ENCODE measurements at regions not wholly inside any gene's neighbourhood (a gene's known extent, or its start where the extent isn't known, plus 50 kb on each side); places are given as distances from the start of the nearest gene placed in this dataset.

GRCh38 chr20:39533858-39534257, 571.7 kb downstream of the DHX35 start:
- Mint-ChIP-seq H3K27ac (no peak overlapping the region), H3K4me1 (no peaks in the 10 kb centered on the region), H3K4me3 (no peak overlapping the region), H3K9me3 (peaks cover 3% of the 10 kb centered on the region), H3K36me3 (no peaks in the 10 kb centered on the region), H3K27me3 (ENCODE audit: low read depth) (peaks cover 11% of the 10 kb centered on the region)
- no peak for DNase-seq (ENCODE audit: low spot score in 2 of 2, unreplicated experiment in 2 of 2)
- TF ChIP-seq CTCF (IDR thresholded peaks at IDR 0.05; ENCODE audit: unreplicated experiment): no peak

GRCh38 chr20:39532205-39532604, 570.1 kb downstream of the DHX35 start:
- Mint-ChIP-seq H3K36me3 (no peaks in the 10 kb centered on the region), H3K4me1 (no peaks in the 10 kb centered on the region), H3K27ac (no peak overlapping the region), H3K27me3 (ENCODE audit: low read depth) (peaks cover 11% of the 10 kb centered on the region), H3K9me3 (peaks cover 3% of the 10 kb centered on the region), H3K4me3 (no peak overlapping the region)
- no peak for DNase-seq (ENCODE audit: low spot score in 2 of 2, unreplicated experiment in 2 of 2)
- no peak for TF ChIP-seq CTCF (IDR thresholded peaks at IDR 0.05; ENCODE audit: unreplicated experiment)

GRCh38 chr20:39528436-39528835, 566.3 kb downstream of the DHX35 start:
- Mint-ChIP-seq H3K27me3 (ENCODE audit: low read depth) (peaks cover 11% of the 10 kb centered on the region), H3K36me3 (no peaks in the 10 kb centered on the region), H3K27ac (no peak overlapping the region), H3K4me1 (peaks cover 3% of the 10 kb centered on the region), H3K9me3 (no peaks in the 10 kb centered on the region), H3K4me3 (no peak overlapping the region)
- no peak for DNase-seq (ENCODE audit: low spot score in 2 of 2, unreplicated experiment in 2 of 2)
- no peak for TF ChIP-seq CTCF (IDR thresholded peaks at IDR 0.05; ENCODE audit: unreplicated experiment)

GRCh38 chr20:39524371-39524911, 562.3 kb downstream of the DHX35 start:
- H3K9me3 Mint-ChIP-seq: no peaks in the 10 kb centered on the region
- H3K4me1 Mint-ChIP-seq: peaks cover 3% of the 10 kb centered on the region
- no peak for DNase-seq (ENCODE audit: low spot score in 2 of 2, unreplicated experiment in 2 of 2)
- no peak overlapping the region for H3K4me3 Mint-ChIP-seq
- H3K27me3 Mint-ChIP-seq (ENCODE audit: low read depth): no peaks in the 10 kb centered on the region
- no peak overlapping the region for H3K27ac Mint-ChIP-seq
- no peak for TF ChIP-seq CTCF (IDR thresholded peaks at IDR 0.05; ENCODE audit: unreplicated experiment)
- H3K36me3 Mint-ChIP-seq: no peaks in the 10 kb centered on the region

GRCh38 chr20:39523405-39523804, 561.3 kb downstream of the DHX35 start:
- Mint-ChIP-seq H3K27me3 (ENCODE audit: low read depth) (no peaks in the 10 kb centered on the region), H3K27ac (no peak overlapping the region), H3K36me3 (no peaks in the 10 kb centered on the region), H3K4me3 (no peak overlapping the region), H3K4me1 (peaks cover 3% of the 10 kb centered on the region), H3K9me3 (no peaks in the 10 kb centered on the region)
- TF ChIP-seq CTCF (IDR thresholded peaks at IDR 0.05; ENCODE audit: unreplicated experiment): no peak
- no peak for DNase-seq (ENCODE audit: low spot score in 2 of 2, unreplicated experiment in 2 of 2)

GRCh38 chr20:39518654-39519053, 556.5 kb downstream of the DHX35 start:
- H3K36me3 Mint-ChIP-seq: no peaks in the 10 kb centered on the region
- no peaks in the 10 kb centered on the region for H3K4me1 Mint-ChIP-seq
- DNase-seq (ENCODE audit: low spot score in 2 of 2, unreplicated experiment in 2 of 2): no peak
- H3K9me3 Mint-ChIP-seq: no peaks in the 10 kb centered on the region
- peaks cover 5% of the 10 kb centered on the region for H3K27me3 Mint-ChIP-seq (ENCODE audit: low read depth)
- no peak overlapping the region for H3K27ac Mint-ChIP-seq
- no peak for TF ChIP-seq CTCF (IDR thresholded peaks at IDR 0.05; ENCODE audit: unreplicated experiment)
- H3K4me3 Mint-ChIP-seq: no peak overlapping the region

All from mesothelial cell of epicardium (in vitro differentiated cells).